ENCODE measurements at regions not wholly inside any gene's neighbourhood (a gene's known extent, or its start where the extent isn't known, plus 50 kb on each side); places are given as distances from the start of the nearest gene placed in this dataset.

GRCh38 chrX:40168480-40169011 is 70.8 kb upstream of the BCOR start:
- intact Hi-C loops (cut with DNase I), result no loop called here
- Histone ChIP-seq H3K36me3 (no peaks in the 10 kb centered on the region), H3K4me3 (no peak overlapping the region), H3K4me1 (replicated peaks) (no peaks in the 10 kb centered on the region), H3K9me3 (no peaks in the 10 kb centered on the region), H3K27me3 (replicated peaks; ENCODE audit: insufficient read depth) (no peaks in the 10 kb centered on the region), H3K27ac (no peak overlapping the region)
- 88% methylated on average over 28 of the region's 39 CpGs for WGBS
- DNase-seq (ENCODE audit: low spot score), result no peak
- TF ChIP-seq POLR2A (IDR thresholded peaks at IDR 0.05) (no peak), POLR2AphosphoS5 (IDR thresholded peaks at IDR 0.05) (no peak)
- TF ChIP-seq, protein P1, sequence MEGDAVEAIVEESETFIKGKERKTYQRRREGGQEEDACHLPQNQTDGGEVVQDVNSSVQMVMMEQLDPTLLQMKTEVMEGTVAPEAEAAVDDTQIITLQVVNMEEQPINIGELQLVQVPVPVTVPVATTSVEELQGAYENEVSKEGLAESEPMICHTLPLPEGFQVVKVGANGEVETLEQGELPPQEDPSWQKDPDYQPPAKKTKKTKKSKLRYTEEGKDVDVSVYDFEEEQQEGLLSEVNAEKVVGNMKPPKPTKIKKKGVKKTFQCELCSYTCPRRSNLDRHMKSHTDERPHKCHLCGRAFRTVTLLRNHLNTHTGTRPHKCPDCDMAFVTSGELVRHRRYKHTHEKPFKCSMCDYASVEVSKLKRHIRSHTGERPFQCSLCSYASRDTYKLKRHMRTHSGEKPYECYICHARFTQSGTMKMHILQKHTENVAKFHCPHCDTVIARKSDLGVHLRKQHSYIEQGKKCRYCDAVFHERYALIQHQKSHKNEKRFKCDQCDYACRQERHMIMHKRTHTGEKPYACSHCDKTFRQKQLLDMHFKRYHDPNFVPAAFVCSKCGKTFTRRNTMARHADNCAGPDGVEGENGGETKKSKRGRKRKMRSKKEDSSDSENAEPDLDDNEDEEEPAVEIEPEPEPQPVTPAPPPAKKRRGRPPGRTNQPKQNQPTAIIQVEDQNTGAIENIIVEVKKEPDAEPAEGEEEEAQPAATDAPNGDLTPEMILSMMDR (IDR thresholded peaks at IDR 0.05), result no peak

DNA sequence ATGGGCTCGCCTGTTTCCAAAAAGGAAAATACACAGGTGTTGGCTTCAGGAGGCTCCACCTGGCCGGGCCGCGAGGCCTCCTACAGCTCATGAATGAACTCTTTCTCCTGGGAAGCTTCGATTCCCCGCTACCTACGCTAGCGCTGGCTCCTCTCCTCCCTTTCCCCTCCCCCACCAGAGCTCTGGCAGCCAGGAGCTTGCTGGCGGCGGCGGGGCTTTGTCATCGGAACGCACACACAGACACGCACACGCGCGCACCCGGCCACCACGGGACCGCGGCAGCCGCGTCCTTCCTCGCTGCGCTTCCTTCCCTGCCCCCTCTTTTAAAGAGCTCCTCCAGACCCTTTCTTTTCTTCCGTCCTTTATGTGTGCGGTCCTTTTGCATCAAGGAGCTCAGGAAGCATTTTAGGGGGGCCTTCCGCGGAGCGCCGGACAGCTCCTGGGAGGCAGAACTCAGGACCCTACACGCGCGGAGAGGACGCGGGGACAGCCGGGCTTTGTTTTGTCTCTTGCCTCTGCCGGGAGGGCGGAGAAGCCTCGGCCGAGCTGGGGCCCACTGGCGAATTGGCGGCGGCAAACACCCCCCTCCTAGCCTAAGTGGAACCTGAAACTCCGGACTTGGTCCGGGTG is 70.2 kb upstream of the BCOR start:
- H3K4me1 ChIP-seq (replicated peaks), result no peaks in the 10 kb centered on the region
- intact Hi-C loops (cut with DNase I), result no loop called here

DNA sequence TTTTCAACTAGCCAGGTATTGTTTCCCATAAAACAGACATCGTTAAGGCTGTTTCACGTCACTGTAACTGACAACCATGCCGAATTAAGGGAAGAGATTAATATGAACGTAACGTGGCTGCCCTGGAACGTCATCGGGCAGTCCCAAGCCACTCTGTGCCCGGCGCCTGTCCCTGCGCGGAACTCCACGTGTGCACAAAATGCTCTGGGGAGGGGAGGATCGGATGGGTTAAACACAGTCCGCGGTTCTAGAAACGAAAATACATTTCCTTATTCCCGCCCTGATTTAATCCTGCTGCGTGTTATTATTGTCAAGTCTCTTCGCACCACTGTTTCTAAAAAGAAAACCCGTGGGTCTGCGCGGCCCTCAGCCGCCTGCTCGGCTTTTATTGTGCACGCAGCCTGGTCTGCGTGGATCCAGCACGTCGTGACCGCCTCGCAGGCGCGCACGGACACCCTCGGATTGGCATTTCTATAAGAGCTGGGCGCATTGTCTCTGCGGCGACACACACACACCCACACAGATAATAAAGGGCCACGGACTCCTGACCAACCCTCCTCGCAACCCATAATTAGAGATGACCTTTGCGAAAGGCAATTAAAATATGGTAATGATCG is 69.6 kb upstream of the BCOR start:
- 21% methylated on average over 41 of the region's 41 CpGs for WGBS
- no peaks in the 10 kb centered on the region for H3K4me1 ChIP-seq (replicated peaks)
- no peaks in the 10 kb centered on the region for H3K27me3 ChIP-seq (replicated peaks; ENCODE audit: insufficient read depth)
- no peak for DNase-seq (ENCODE audit: low spot score)
- intact Hi-C loops (cut with DNase I), result no loop called here
- H3K36me3 ChIP-seq, result no peaks in the 10 kb centered on the region
- peak overlapping the region in 1 of 2 donors; percentile 24 for H3K4me3 ChIP-seq
- TF ChIP-seq POLR2AphosphoS5 (IDR thresholded peaks at IDR 0.05), result no peak
- TF ChIP-seq, protein P1 (IDR thresholded peaks at IDR 0.05), result no peak
- no peak for TF ChIP-seq POLR2A (IDR thresholded peaks at IDR 0.05)
- peak overlapping the region in 1 of 2 donors; percentile 8 for H3K27ac ChIP-seq
- no peaks in the 10 kb centered on the region for H3K9me3 ChIP-seq

More for the DNA sequence above, 70.2 kb upstream of the BCOR start:
- no peak for DNase-seq (ENCODE audit: low spot score)
- WGBS, result 8% methylated on average over 27 of the region's 46 CpGs
- Histone ChIP-seq H3K27ac (peak overlapping the region in 1 of 2 donors; percentile 8), H3K4me3 (peak overlapping the region in 1 of 2 donors; percentile 24), H3K27me3 (replicated peaks; ENCODE audit: insufficient read depth) (no peaks in the 10 kb centered on the region), H3K9me3 (no peaks in the 10 kb centered on the region), H3K36me3 (no peaks in the 10 kb centered on the region)
- peak; percentile 12 for TF ChIP-seq POLR2AphosphoS5 (IDR thresholded peaks at IDR 0.05)
- TF ChIP-seq, protein P1 (IDR thresholded peaks at IDR 0.05), result no peak

- Histone ChIP-seq H3K9me3 (no peaks in the 10 kb centered on the region), H3K27ac (no peak overlapping the region), H3K4me3 (no peak overlapping the region), H3K36me3 (no peaks in the 10 kb centered on the region), H3K4me1 (replicated peaks) (no peaks in the 10 kb centered on the region), H3K27me3 (replicated peaks; ENCODE audit: insufficient read depth) (no peaks in the 10 kb centered on the region)
- TF ChIP-seq, protein P1 (IDR thresholded peaks at IDR 0.05), result no peak
- TF ChIP-seq POLR2AphosphoS5 (IDR thresholded peaks at IDR 0.05) (no peak), POLR2A (IDR thresholded peaks at IDR 0.05) (no peak)
- intact Hi-C loops (cut with DNase I), result no loop called here
- DNase-seq (ENCODE audit: low spot score), result no peak
- 17% methylated on average over 1 of the region's 4 CpGs for WGBS
Observed at GRCh38 chrX:40166582-40166981, 68.8 kb upstream of the BCOR start.

- no peaks in the 10 kb centered on the region for H3K27me3 ChIP-seq (replicated peaks; ENCODE audit: insufficient read depth)
- 92% methylated on average over 6 of the region's 6 CpGs for WGBS
- no peaks in the 10 kb centered on the region for H3K4me1 ChIP-seq (replicated peaks)
- no peak overlapping the region for H3K27ac ChIP-seq
- intact Hi-C loops (cut with DNase I), result no loop called here
- H3K9me3 ChIP-seq, result no peaks in the 10 kb centered on the region
- TF ChIP-seq, protein P1 (IDR thresholded peaks at IDR 0.05), result no peak
- no peak for TF ChIP-seq POLR2AphosphoS5 (IDR thresholded peaks at IDR 0.05)
- TF ChIP-seq POLR2A (IDR thresholded peaks at IDR 0.05), result no peak
- H3K36me3 ChIP-seq, result no peaks in the 10 kb centered on the region
- DNase-seq (ENCODE audit: low spot score), result no peak
- no peak overlapping the region for H3K4me3 ChIP-seq
Observed at GRCh38 chrX:40165861-40166260, 68.1 kb upstream of the BCOR start.
